ENCODE measurements at regions not wholly inside any gene's neighbourhood (a gene's known extent, or its start where the extent isn't known, plus 50 kb on each side); places are given as distances from the start of the nearest gene placed in this dataset.

DNA sequence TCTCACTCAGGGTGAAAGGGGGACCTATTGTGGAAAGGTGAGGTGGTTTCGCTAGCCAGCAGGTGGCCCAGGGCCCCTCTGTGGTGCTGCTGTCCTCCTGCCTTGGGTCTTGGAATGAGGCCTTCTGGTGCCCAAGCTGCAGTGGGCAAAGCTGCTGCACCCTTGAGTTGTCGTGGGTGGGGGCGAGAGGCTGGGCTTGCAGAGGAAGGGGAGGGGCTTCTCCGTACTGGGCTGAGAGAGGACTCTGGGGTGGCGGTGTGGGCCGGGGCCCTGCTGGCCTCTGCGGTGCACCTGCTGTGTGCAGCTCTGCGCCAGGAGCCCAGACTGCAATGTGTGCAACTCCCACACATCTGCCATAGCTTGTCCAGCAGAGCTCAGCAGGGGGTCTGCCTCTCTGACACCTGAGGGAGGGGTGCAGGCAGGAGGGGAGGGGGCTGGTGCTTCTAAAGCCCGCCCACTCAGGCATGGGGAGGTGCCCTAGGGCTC is 145.8 kb downstream of the KIF26A start:
- TF ChIP-seq, protein P1, sequence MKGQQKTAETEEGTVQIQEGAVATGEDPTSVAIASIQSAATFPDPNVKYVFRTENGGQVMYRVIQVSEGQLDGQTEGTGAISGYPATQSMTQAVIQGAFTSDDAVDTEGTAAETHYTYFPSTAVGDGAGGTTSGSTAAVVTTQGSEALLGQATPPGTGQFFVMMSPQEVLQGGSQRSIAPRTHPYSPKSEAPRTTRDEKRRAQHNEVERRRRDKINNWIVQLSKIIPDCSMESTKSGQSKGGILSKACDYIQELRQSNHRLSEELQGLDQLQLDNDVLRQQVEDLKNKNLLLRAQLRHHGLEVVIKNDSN (CRISPR knock-in tag; IDR thresholded peaks at IDR 0.05): no peak
- TF ChIP-seq, protein P2, sequence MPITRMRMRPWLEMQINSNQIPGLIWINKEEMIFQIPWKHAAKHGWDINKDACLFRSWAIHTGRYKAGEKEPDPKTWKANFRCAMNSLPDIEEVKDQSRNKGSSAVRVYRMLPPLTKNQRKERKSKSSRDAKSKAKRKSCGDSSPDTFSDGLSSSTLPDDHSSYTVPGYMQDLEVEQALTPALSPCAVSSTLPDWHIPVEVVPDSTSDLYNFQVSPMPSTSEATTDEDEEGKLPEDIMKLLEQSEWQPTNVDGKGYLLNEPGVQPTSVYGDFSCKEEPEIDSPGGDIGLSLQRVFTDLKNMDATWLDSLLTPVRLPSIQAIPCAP (CRISPR knock-in tag; IDR thresholded peaks at IDR 0.05): no peak
- TF ChIP-seq, protein P3, sequence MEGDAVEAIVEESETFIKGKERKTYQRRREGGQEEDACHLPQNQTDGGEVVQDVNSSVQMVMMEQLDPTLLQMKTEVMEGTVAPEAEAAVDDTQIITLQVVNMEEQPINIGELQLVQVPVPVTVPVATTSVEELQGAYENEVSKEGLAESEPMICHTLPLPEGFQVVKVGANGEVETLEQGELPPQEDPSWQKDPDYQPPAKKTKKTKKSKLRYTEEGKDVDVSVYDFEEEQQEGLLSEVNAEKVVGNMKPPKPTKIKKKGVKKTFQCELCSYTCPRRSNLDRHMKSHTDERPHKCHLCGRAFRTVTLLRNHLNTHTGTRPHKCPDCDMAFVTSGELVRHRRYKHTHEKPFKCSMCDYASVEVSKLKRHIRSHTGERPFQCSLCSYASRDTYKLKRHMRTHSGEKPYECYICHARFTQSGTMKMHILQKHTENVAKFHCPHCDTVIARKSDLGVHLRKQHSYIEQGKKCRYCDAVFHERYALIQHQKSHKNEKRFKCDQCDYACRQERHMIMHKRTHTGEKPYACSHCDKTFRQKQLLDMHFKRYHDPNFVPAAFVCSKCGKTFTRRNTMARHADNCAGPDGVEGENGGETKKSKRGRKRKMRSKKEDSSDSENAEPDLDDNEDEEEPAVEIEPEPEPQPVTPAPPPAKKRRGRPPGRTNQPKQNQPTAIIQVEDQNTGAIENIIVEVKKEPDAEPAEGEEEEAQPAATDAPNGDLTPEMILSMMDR (IDR thresholded peaks at IDR 0.05): no peak
- TF ChIP-seq, protein P4, sequence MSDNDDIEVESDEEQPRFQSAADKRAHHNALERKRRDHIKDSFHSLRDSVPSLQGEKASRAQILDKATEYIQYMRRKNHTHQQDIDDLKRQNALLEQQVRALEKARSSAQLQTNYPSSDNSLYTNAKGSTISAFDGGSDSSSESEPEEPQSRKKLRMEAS (CRISPR knock-in tag; IDR thresholded peaks at IDR 0.05): no peak
- TF ChIP-seq NR2C2 (CRISPR knock-in tag; IDR thresholded peaks at IDR 0.05) (no peak), FOXP1 (CRISPR knock-in tag; IDR thresholded peaks at IDR 0.05; ENCODE audit: borderline replicate concordance) (no peak), SP1 (CRISPR knock-in tag; conservative IDR thresholded peaks at IDR 0.05) (no peak)
- TF ChIP-seq, protein P5, sequence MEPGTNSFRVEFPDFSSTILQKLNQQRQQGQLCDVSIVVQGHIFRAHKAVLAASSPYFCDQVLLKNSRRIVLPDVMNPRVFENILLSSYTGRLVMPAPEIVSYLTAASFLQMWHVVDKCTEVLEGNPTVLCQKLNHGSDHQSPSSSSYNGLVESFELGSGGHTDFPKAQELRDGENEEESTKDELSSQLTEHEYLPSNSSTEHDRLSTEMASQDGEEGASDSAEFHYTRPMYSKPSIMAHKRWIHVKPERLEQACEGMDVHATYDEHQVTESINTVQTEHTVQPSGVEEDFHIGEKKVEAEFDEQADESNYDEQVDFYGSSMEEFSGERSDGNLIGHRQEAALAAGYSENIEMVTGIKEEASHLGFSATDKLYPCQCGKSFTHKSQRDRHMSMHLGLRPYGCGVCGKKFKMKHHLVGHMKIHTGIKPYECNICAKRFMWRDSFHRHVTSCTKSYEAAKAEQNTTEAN (CRISPR knock-in tag; IDR thresholded peaks at IDR 0.05): no peak

Data from WTC11 (cell line).